HEK293 (cell line): ENCODE measurements at regions not wholly inside any gene's neighbourhood (a gene's known extent, or its start where the extent isn't known, plus 50 kb on each side); places are given as distances from the start of the nearest gene placed in this dataset.
A peak's percentile ranks its signal among the peaks of the same experiment; 100 is the strongest.

Experiments
- CTCF ChIA-PET: fragments of 350-600 bp; formaldehyde crosslinking; extraction: SDS; loops from one replicate; lab custom pipeline; 2021; ENCODE audit warnings: antibody characterized with exemption; lab: Yijun Ruan, JAX
- POLR2A ChIA-PET: fragments of 300-600 bp; formaldehyde crosslinking; extraction: SDS; loops from one replicate; lab custom pipeline; 2020; ENCODE audit warnings: antibody characterized with exemption, inconsistent platforms; lab: Yijun Ruan, JAX
- H3K27ac ChIP-seq: fragments of 200-500 bp; sonication (Bioruptor generic); 2 replicates; pipeline ENCODE4 v1.5.1; 2014; ENCODE audit warnings: low read depth, low read length, control low read depth, inconsistent platforms; ENCODE audit errors: extremely low read depth
- H3K36me3 ChIP-seq, 2 experiments: fragments of 200-500 bp in 1 of 2; sonication (Bioruptor generic) in 1 of 2; 1 replicate in 1 of 2; 2 replicates in 1 of 2; pipeline ENCODE4 v1.5.1; 2014 to 2017; ENCODE audit warnings: inconsistent platforms in 2 of 2, low read length in 2 of 2; ENCODE audit not compliant: control insufficient read depth in 2 of 2, insufficient read depth in 1 of 2
- H3K4me1 ChIP-seq: fragments of 200-500 bp; sonication (Bioruptor generic); 2 replicates; pipeline ENCODE4 v1.5.1; 2014; ENCODE audit warnings: mild to moderate bottlenecking, low read length, inconsistent platforms; ENCODE audit not compliant: control insufficient read depth, insufficient read depth
- H3K4me3 ChIP-seq: 2 replicates; pipeline ENCODE4 v1.5.1; 2011; ENCODE audit warnings: low read depth, mild to moderate bottlenecking, control low read depth, low read length, moderate library complexity
- H3K9me3 ChIP-seq: fragments of 200-500 bp; sonication (Bioruptor generic); 2 replicates; pipeline ENCODE4 v1.5.1; 2014; ENCODE audit warnings: low read depth, low read length, inconsistent platforms; ENCODE audit not compliant: control insufficient read depth, insufficient read depth
- FEZF1 ChIP-seq: fragments of 450-650 bp; formaldehyde crosslinking; IDR thresholded peaks from 2 replicates; pipeline ENCODE4 v1.5.1; 2016; ENCODE audit warnings: missing biosample characterization, missing genetic modification characterization
- GLIS2 ChIP-seq: fragments of 450-650 bp; formaldehyde crosslinking; IDR thresholded peaks from 2 replicates; pipeline ENCODE4 v1.5.1; 2016; ENCODE audit warnings: missing biosample characterization, missing genetic modification characterization
- HOXD13 ChIP-seq: sonication (generic); formaldehyde crosslinking; IDR thresholded peaks from 2 replicates; pipeline ENCODE4 v1.8.0; 2022; ENCODE audit warnings: missing genetic modification reagents, borderline replicate concordance
- OVOL3 ChIP-seq: fragments of 450-650 bp; formaldehyde crosslinking; IDR thresholded peaks from 2 replicates; pipeline ENCODE4 v1.5.1; 2016; ENCODE audit warnings: missing biosample characterization, missing genetic modification characterization
- PBX3 ChIP-seq: sonication (generic); formaldehyde crosslinking; IDR thresholded peaks from 2 replicates; pipeline ENCODE4 v1.8.1; 2022; ENCODE audit warnings: mild to moderate bottlenecking, moderate library complexity, missing genetic modification reagents
- REPIN1 ChIP-seq: fragments of 450-650 bp; formaldehyde crosslinking; IDR thresholded peaks from 2 replicates; pipeline ENCODE4 v1.5.1; 2017; ENCODE audit warnings: missing biosample characterization, missing genetic modification characterization, low read depth
- ZBTB20 ChIP-seq: fragments of 450-650 bp; formaldehyde crosslinking; IDR thresholded peaks from 2 replicates; pipeline ENCODE4 v1.5.1; 2016; ENCODE audit warnings: missing biosample characterization, missing genetic modification characterization
- ZBTB44 ChIP-seq: fragments of 450-650 bp; IDR thresholded peaks from 2 replicates; pipeline ENCODE4 v1.5.1; 2018; ENCODE audit warnings: missing biosample characterization, mild to moderate bottlenecking, missing genetic modification characterization
- ZNF155 ChIP-seq: fragments of 450-650 bp; formaldehyde crosslinking; IDR thresholded peaks from 2 replicates; pipeline ENCODE4 v1.5.1; 2016; ENCODE audit warnings: missing biosample characterization, missing genetic modification characterization
- ZNF211 ChIP-seq: fragments of 450-650 bp; formaldehyde crosslinking; IDR thresholded peaks from 2 replicates; pipeline ENCODE4 v1.5.1; 2016; ENCODE audit warnings: low read depth, missing biosample characterization, missing genetic modification characterization
- ZNF214 ChIP-seq: fragments of 450-650 bp; formaldehyde crosslinking; IDR thresholded peaks from 2 replicates; pipeline ENCODE4 v1.5.1; 2017; ENCODE audit warnings: missing biosample characterization, mild to moderate bottlenecking, missing genetic modification characterization, borderline replicate concordance
- ZNF274 ChIP-seq, 2 experiments: fragments of 200-500 bp in 1 of 2; fragments of 450-650 bp in 1 of 2; sonication (Bioruptor generic) in 1 of 2; formaldehyde crosslinking in 1 of 2; IDR thresholded peaks; 2 replicates each; pipeline versions ENCODE4 v1.5.1 to v1.6.1; 2014 to 2016; ENCODE audit warnings: borderline replicate concordance in 1 of 2, inconsistent platforms in 1 of 2, low read length in 1 of 2, missing biosample characterization in 1 of 2, missing genetic modification characterization in 1 of 2
- ZNF449 ChIP-seq: fragments of 450-650 bp; formaldehyde crosslinking; IDR thresholded peaks from 2 replicates; pipeline ENCODE4 v1.5.1; 2017; ENCODE audit warnings: missing biosample characterization, mild to moderate bottlenecking, missing genetic modification characterization, moderate library complexity
- ZNF513 ChIP-seq: fragments of 450-650 bp; IDR thresholded peaks from 2 replicates; pipeline ENCODE4 v1.5.1; 2018; ENCODE audit warnings: missing biosample characterization, missing genetic modification characterization
- ZNF768 ChIP-seq: fragments of 450-650 bp; formaldehyde crosslinking; IDR thresholded peaks from 2 replicates; pipeline ENCODE4 v1.5.1; 2018; ENCODE audit warnings: missing biosample characterization, mild to moderate bottlenecking, missing genetic modification characterization
- ZNF785 ChIP-seq: fragments of 450-650 bp; formaldehyde crosslinking; IDR thresholded peaks from 2 replicates; pipeline ENCODE4 v1.5.1; 2016; ENCODE audit warnings: missing biosample characterization, missing genetic modification characterization
- ZXDB ChIP-seq: fragments of 450-650 bp; formaldehyde crosslinking; IDR thresholded peaks from 2 replicates; pipeline ENCODE4 v1.5.1; 2016; ENCODE audit warnings: missing biosample characterization, missing genetic modification characterization

- TF ChIP-seq ZNF785 (tag by site-specific recombination) (no peak), ZBTB44 (tag by site-specific recombination) (peak; percentile 48; the same call in 1 of the 2 replicates), HOXD13 (CRISPR knock-in tag) (no peak), ZXDB (no peak), PBX3 (CRISPR knock-in tag) (no peak), ZNF214 (tag by site-specific recombination) (no peak), OVOL3 (tag by site-specific recombination) (no peak), FEZF1 (tag by site-specific recombination) (0 out of 2 replicates have a peak, but pooled peaks have one; percentile 10), REPIN1 (tag by site-specific recombination) (no peak), ZNF155 (tag by site-specific recombination) (no peak), ZNF768 (no peak), ZBTB20 (no peak), ZNF513 (tag by site-specific recombination) (peak; percentile 63)
Measured at GRCh38 chr10:60644436-60645130, 133.7 kb upstream of the CDK1 start (continued).

GRCh38 chr10:60643874-60644273, 134.4 kb upstream of the CDK1 start:
- TF ChIP-seq GLIS2 (no peak), ZNF211 (tag by site-specific recombination) (no peak), ZBTB44 (tag by site-specific recombination) (no peak), ZNF449 (tag by site-specific recombination) (no peak), ZNF274 (IDR thresholded peaks at IDR 0.05; ENCODE audit: low read length) (no peak), ZNF274 (tag by site-specific recombination; IDR thresholded peaks at IDR 0.05; ENCODE audit: borderline replicate concordance) (no peak)
- H3K36me3 ChIP-seq = no peaks in the 10 kb centered on the region
- peaks cover 7% of the 10 kb centered on the region; the same call in 1 of the 2 replicates for H3K4me1 ChIP-seq
- no peak overlapping the region for H3K4me3 ChIP-seq
- ChIA-PET CTCF (interaction anchor here (0.6 to 8.2 kb wide), 2 partner anchors 126 to 199 kb away, joined by 4 to 105 read pairs; no protein-coding TSS in a partner anchor), POLR2A (no interaction called here)
- no peak overlapping the region for H3K27ac ChIP-seq
- no peaks in the 10 kb centered on the region for H3K9me3 ChIP-seq
